ENCODE measurements at regions not wholly inside any gene's neighbourhood (a gene's known extent, or its start where the extent isn't known, plus 50 kb on each side); places are given as distances from the start of the nearest gene placed in this dataset.

GRCh38 chr20:51093240-51093763 lies 70.4 kb upstream of the KCNG1 start (continued):
- no peak for TF ChIP-seq NR2C2 (CRISPR knock-in tag; IDR thresholded peaks at IDR 0.05)
- TF ChIP-seq NR2C2 (tag; IDR thresholded peaks at IDR 0.05), result peak; percentile 46; the same call in 1 of the 2 replicates
- TF ChIP-seq EHMT2 (IDR thresholded peaks at IDR 0.05), result no peak
- TF ChIP-seq GTF3C2 (IDR thresholded peaks at IDR 0.05; ENCODE audit: borderline replicate concordance, extremely low read depth, insufficient read length), result no peak
- no peak for TF ChIP-seq EZH2 (IDR thresholded peaks at IDR 0.05; ENCODE audit: borderline replicate concordance, low read depth, low read length)
- no peak for TF ChIP-seq ZNF707 (CRISPR knock-in tag; conservative IDR thresholded peaks at IDR 0.05)
- TF ChIP-seq NFXL1 (CRISPR knock-in tag; IDR thresholded peaks at IDR 0.05), result no peak
- TF ChIP-seq TFE3 (CRISPR knock-in tag; IDR thresholded peaks at IDR 0.05), result no peak
- TF ChIP-seq NRF1 (conservative IDR thresholded peaks at IDR 0.05 in 1 of 2, IDR thresholded peaks at IDR 0.05 in 1 of 2), result no peak
- no peak for TF ChIP-seq NR2C1 (IDR thresholded peaks at IDR 0.05)
- 0 out of 2 replicates have a peak, but pooled peaks have one; percentile 29 for TF ChIP-seq NR2C1 (tag; IDR thresholded peaks at IDR 0.05)
- TF ChIP-seq CAMTA2 (CRISPR knock-in tag; conservative IDR thresholded peaks at IDR 0.05), result no peak
- TF ChIP-seq ARID3A (IDR thresholded peaks at IDR 0.05; ENCODE audit: borderline replicate concordance, low read depth, low read length), result no peak
- TF ChIP-seq SMC3 (conservative IDR thresholded peaks at IDR 0.05; ENCODE audit: insufficient read depth, low read depth, low read length), result no peak
- no peak for TF ChIP-seq HNRNPUL1 (IDR thresholded peaks at IDR 0.05; ENCODE audit: low read length)
- no peak for TF ChIP-seq ZNF12 (CRISPR knock-in tag; IDR thresholded peaks at IDR 0.05)
- no peak for TF ChIP-seq MIER1 (IDR thresholded peaks at IDR 0.05; ENCODE audit: low read depth)
- TF ChIP-seq ZNF408 (CRISPR knock-in tag; IDR thresholded peaks at IDR 0.05; ENCODE audit: low read depth), result no peak
- TF ChIP-seq ZBTB26 (CRISPR knock-in tag; IDR thresholded peaks at IDR 0.05), result 0 out of 2 replicates have a peak, but pooled peaks have one; percentile 30
- no peak for TF ChIP-seq SIN3A (IDR thresholded peaks at IDR 0.05; ENCODE audit: borderline replicate concordance in 2 of 2, control insufficient read depth in 1 of 2, low read depth in 2 of 2, low read length in 2 of 2)
- TF ChIP-seq ZNF668 (CRISPR knock-in tag; IDR thresholded peaks at IDR 0.05), result no peak
- TF ChIP-seq GABPA (tag; conservative IDR thresholded peaks at IDR 0.05; ENCODE audit: low read depth), result no peak

All from K562 (cell line).